GM12878 (cell line): ENCODE measurements at regions not wholly inside any gene's neighbourhood (a gene's known extent, or its start where the extent isn't known, plus 50 kb on each side); places are given as distances from the start of the nearest gene placed in this dataset.

ENCODE experiments used
- NBN ChIP-seq: fragments of 450-650 bp; IDR thresholded peaks from 2 replicates; pipeline ENCODE4 v1.6.1; 2016
- PKNOX1 ChIP-seq: fragments of 450-650 bp; IDR thresholded peaks from 2 replicates; pipeline ENCODE4 v1.6.1; 2016; ENCODE audit warnings: mild to moderate bottlenecking
- RAD21 ChIP-seq: IDR thresholded peaks from 2 replicates; pipeline ENCODE4 v1.6.1; 2011; ENCODE audit warnings: mild to moderate bottlenecking, low read depth, low read length, moderate library complexity; ENCODE audit not compliant: insufficient read depth
- TCF7 ChIP-seq: IDR thresholded peaks from 2 replicates; pipeline ENCODE4 v1.6.1; 2014; ENCODE audit warnings: antibody characterized with exemption, borderline replicate concordance
- ZNF274 ChIP-seq: IDR thresholded peaks from one replicate; pipeline ENCODE4 v1.8.0; 2011; ENCODE audit not compliant: insufficient read length, insufficient read depth
- TF ChIP-seq, protein P1 (sequence below): IDR thresholded peaks from 2 replicates; pipeline ENCODE4 v1.6.1; 2012; ENCODE audit warnings: low read depth, low read length, improper control_type of control experiment
- TF ChIP-seq, protein P2 (sequence below): IDR thresholded peaks from 2 replicates; pipeline ENCODE4 v1.6.1; 2011; ENCODE audit warnings: low read depth, mild to moderate bottlenecking, low read length, moderate library complexity, borderline replicate concordance; ENCODE audit errors: extremely low read depth
- TF ChIP-seq, protein P3 (sequence below): fragments of 450-650 bp; IDR thresholded peaks from 2 replicates; pipeline ENCODE4 v1.6.1; 2018; ENCODE audit warnings: borderline replicate concordance, mild to moderate bottlenecking; ENCODE audit not compliant: partially characterized antibody

DNA sequence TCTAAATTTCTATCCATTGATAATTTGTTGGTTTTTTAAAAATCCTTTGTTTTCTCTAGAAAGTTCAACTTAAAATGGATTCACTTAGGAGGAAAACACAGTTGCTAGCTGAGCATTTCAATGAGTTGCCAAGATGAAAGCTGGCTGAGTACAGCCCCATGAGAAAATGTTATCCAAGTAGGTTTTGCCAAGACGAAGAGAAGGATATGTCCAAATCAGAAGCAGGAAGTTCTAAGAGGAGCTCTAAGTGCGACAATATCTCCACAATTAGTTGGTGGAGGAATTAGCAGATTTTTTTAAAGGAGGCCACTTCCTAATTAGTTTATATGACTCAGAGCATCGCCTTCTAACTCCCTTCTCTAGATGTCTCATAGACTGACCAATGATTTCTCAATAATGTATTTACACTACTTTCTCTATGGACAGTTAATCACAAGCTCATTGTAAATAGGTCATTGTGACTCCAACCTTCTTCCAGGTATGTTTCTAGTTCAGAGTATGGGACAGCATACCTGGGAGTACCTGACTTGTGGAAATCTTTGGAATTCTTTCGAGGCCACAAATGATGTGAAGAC, 873.3 kb upstream of the SOX9 start:
- TF ChIP-seq ZNF274: no peak
- no peak for TF ChIP-seq PKNOX1
- TF ChIP-seq NBN: no peak
- no peak for TF ChIP-seq TCF7
- TF ChIP-seq, protein P1, sequence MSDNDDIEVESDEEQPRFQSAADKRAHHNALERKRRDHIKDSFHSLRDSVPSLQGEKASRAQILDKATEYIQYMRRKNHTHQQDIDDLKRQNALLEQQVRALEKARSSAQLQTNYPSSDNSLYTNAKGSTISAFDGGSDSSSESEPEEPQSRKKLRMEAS: no peak
- TF ChIP-seq, protein P2, sequence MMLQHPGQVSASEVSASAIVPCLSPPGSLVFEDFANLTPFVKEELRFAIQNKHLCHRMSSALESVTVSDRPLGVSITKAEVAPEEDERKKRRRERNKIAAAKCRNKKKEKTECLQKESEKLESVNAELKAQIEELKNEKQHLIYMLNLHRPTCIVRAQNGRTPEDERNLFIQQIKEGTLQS: no peak
- TF ChIP-seq, protein P3, sequence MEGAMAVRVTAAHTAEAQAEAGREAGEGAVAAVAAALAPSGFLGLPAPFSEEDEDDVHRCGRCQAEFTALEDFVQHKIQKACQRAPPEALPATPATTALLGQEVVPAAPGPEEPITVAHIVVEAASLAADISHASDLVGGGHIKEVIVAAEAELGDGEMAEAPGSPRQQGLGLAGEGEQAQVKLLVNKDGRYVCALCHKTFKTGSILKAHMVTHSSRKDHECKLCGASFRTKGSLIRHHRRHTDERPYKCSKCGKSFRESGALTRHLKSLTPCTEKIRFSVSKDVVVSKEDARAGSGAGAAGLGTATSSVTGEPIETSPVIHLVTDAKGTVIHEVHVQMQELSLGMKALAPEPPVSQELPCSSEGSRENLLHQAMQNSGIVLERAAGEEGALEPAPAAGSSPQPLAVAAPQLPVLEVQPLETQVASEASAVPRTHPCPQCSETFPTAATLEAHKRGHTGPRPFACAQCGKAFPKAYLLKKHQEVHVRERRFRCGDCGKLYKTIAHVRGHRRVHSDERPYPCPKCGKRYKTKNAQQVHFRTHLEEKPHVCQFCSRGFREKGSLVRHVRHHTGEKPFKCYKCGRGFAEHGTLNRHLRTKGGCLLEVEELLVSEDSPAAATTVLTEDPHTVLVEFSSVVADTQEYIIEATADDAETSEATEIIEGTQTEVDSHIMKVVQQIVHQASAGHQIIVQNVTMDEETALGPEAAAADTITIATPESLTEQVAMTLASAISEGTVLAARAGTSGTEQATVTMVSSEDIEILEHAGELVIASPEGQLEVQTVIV: no peak
- TF ChIP-seq RAD21: no peak
